IPS DF 4.7 (cell line): ENCODE measurements at regions not wholly inside any gene's neighbourhood (a gene's known extent, or its start where the extent isn't known, plus 50 kb on each side); places are given as distances from the start of the nearest gene placed in this dataset.
"Not testable (repeated sequence)": the region's sequence is repeated elsewhere in the genome, so short reads cannot be mapped to it uniquely, and the experiment has no call there.

ENCODE experiments used
- DNase-seq: peaks from one replicate; pipeline ENCODE4 v3.0.0-alpha.2; 2013; ENCODE audit warnings: low spot score; ENCODE audit errors: extremely low read depth

- no peak for DNase-seq
Observed at GRCh38 chr18:66874812-66875474, 271.1 kb upstream of the CDH19 start.

- DNase-seq: no peak
Observed at GRCh38 chr18:66874375-66874774, 270.5 kb upstream of the CDH19 start.

GRCh38 chr18:66873899-66874298, 270.0 kb upstream of the CDH19 start:
- no peak for DNase-seq

- DNase-seq: no peak
Observed at GRCh38 chr18:66872277-66872676, 268.4 kb upstream of the CDH19 start.

GRCh38 chr18:66867653-66868052, 263.8 kb upstream of the CDH19 start:
- no peak for DNase-seq

- not testable (repeated sequence) for DNase-seq
Observed at GRCh38 chr18:66866427-66866940, 262.6 kb upstream of the CDH19 start.

- no peak for DNase-seq
Observed at GRCh38 chr18:66838340-66838987, 234.6 kb upstream of the CDH19 start.

GRCh38 chr18:66833646-66834045, 229.8 kb upstream of the CDH19 start:
- DNase-seq: no peak

- no peak for DNase-seq
Observed at GRCh38 chr18:66826211-66826610, 222.3 kb upstream of the CDH19 start.

- no peak for DNase-seq
Observed at GRCh38 chr18:66825347-66825746, 221.5 kb upstream of the CDH19 start.

GRCh38 chr18:66819235-66819634, 215.3 kb upstream of the CDH19 start:
- no peak for DNase-seq

- no peak for DNase-seq
Observed at GRCh38 chr18:66813138-66813537, 209.2 kb upstream of the CDH19 start.

GRCh38 chr18:66795051-66795450, 191.2 kb upstream of the CDH19 start:
- no peak for DNase-seq

GRCh38 chr18:66792466-66792865, 188.6 kb upstream of the CDH19 start:
- DNase-seq: peak; percentile 7

GRCh38 chr18:66780609-66781008, 176.7 kb upstream of the CDH19 start:
- no peak for DNase-seq

GRCh38 chr18:66778048-66778447, 174.2 kb upstream of the CDH19 start:
- DNase-seq: no peak

GRCh38 chr18:66769375-66769774, 165.5 kb upstream of the CDH19 start:
- no peak for DNase-seq

- DNase-seq: no peak
Observed at GRCh38 chr18:66764230-66764629, 160.3 kb upstream of the CDH19 start.

- no peak for DNase-seq
Observed at GRCh38 chr18:66761166-66761565, 157.3 kb upstream of the CDH19 start.

GRCh38 chr18:66760559-66760958, 156.7 kb upstream of the CDH19 start:
- no peak for DNase-seq

GRCh38 chr18:66759050-66759828, 155.3 kb upstream of the CDH19 start:
- DNase-seq: no peak

- DNase-seq: no peak
Observed at GRCh38 chr18:66757946-66758345, 154.1 kb upstream of the CDH19 start.
